OCI-LY7 (cell line): ENCODE measurements at regions not wholly inside any gene's neighbourhood (a gene's known extent, or its start where the extent isn't known, plus 50 kb on each side); places are given as distances from the start of the nearest gene placed in this dataset.

ENCODE experiments used
- BruUV-seq: library from RNA; stranded (reverse); fragments of 400-500 nt; replicated peaks from 2 replicates; lab custom pipeline; 2021; lab: Mats Ljungman, UMichigan
- CTCF ChIA-PET: fragments of 300-600 bp; sonication (Branson Sonifier 250); formaldehyde crosslinking; loops from one replicate; lab custom pipeline; 2022; ENCODE audit warnings: antibody characterized with exemption; ENCODE audit not compliant: unreplicated experiment; lab: Charles Lee
- POLR2A ChIA-PET: fragments of 300-600 bp; sonication (Branson Sonifier 250); formaldehyde crosslinking; loops from one replicate; lab custom pipeline; 2022; ENCODE audit warnings: antibody characterized with exemption; lab: Charles Lee
- DNase-seq: peaks from one replicate; pipeline ENCODE4 v3.0.0-alpha.2; 2015; ENCODE audit warnings: low spot score
- H2AFZ ChIP-seq: fragments of 200-600 bp; sonication (generic), shearing (Covaris generic); 2 replicates; pipeline ENCODE4 v1.6.1; 2014; ENCODE audit warnings: mild to moderate bottlenecking, antibody characterized with exemption, low read length, moderate library complexity
- H3K27ac ChIP-seq: fragments of 200-600 bp; sonication (generic); 2 replicates; pipeline ENCODE4 v1.5.1; 2014; ENCODE audit warnings: mixed run types, low read depth, mild to moderate bottlenecking, moderate library complexity, low read length, inconsistent platforms; ENCODE audit not compliant: poor library complexity, severe bottlenecking
- H3K36me3 ChIP-seq: fragments of 200-600 bp; sonication (generic); 2 replicates; pipeline ENCODE4 v1.6.1; 2014; ENCODE audit warnings: mild to moderate bottlenecking, antibody characterized with exemption, low read length, moderate library complexity, mixed read lengths; ENCODE audit not compliant: insufficient read depth
- H3K4me1 ChIP-seq: fragments of 200-600 bp; sonication (generic); 2 replicates; pipeline ENCODE4 v1.5.1; 2014; ENCODE audit warnings: mild to moderate bottlenecking, low read length; ENCODE audit not compliant: insufficient read depth, poor library complexity, severe bottlenecking
- H3K4me2 ChIP-seq: fragments of 200-600 bp; sonication (generic); 2 replicates; pipeline ENCODE4 v1.6.1; 2014; ENCODE audit warnings: mild to moderate bottlenecking, low read length
- H3K4me3 ChIP-seq: fragments of 200-600 bp; sonication (generic); 2 replicates; pipeline ENCODE4 v1.5.1; 2014; ENCODE audit warnings: mild to moderate bottlenecking, low read depth, low read length; ENCODE audit not compliant: poor library complexity, severe bottlenecking
- H3K79me2 ChIP-seq: fragments of 200-600 bp; sonication (generic); 2 replicates; pipeline ENCODE4 v1.6.1; 2016; ENCODE audit warnings: low read depth, mild to moderate bottlenecking, low read length, moderate library complexity, mixed read lengths; ENCODE audit not compliant: insufficient read depth
- H3K9me2 ChIP-seq: fragments of 200-600 bp; sonication (generic); 2 replicates; pipeline ENCODE4 v1.6.1; 2016; ENCODE audit warnings: mild to moderate bottlenecking, low read length, mixed read lengths; ENCODE audit not compliant: insufficient read depth
- H3K9me3 ChIP-seq: fragments of 200-600 bp; sonication (generic); 2 replicates; pipeline ENCODE4 v1.6.1; 2014; ENCODE audit warnings: mild to moderate bottlenecking, mixed run types, low read length, mixed read lengths
- H4K20me1 ChIP-seq: fragments of 200-600 bp; sonication (generic); 2 replicates; pipeline ENCODE4 v1.6.1; 2014; ENCODE audit warnings: mild to moderate bottlenecking, antibody characterized with exemption, low read length, moderate library complexity, mixed read lengths; ENCODE audit not compliant: insufficient read depth
- CTCF ChIP-seq: fragments of 200-600 bp; sonication (generic); conservative IDR thresholded peaks from 2 replicates; pipeline ENCODE4 v1.5.1; 2014; ENCODE audit warnings: mild to moderate bottlenecking, antibody characterized with exemption, low read length, moderate library complexity, mixed read lengths
- EZH2phosphoT487 ChIP-seq: fragments of 200-600 bp; sonication (generic); IDR thresholded peaks from 2 replicates; pipeline ENCODE4 v1.6.1; 2018; ENCODE audit warnings: low read depth, borderline replicate concordance, mild to moderate bottlenecking, mixed run types, antibody characterized with exemption, low read length, moderate library complexity, mixed read lengths
- intact Hi-C: fragments of 100-400 bp; cut with micrococcal nuclease; formaldehyde crosslinking; loops from one replicate; pipeline ENCODE4 v1.10.0; 2022; ENCODE audit not compliant: unreplicated experiment

- Histone ChIP-seq H4K20me1 (no peaks in the 10 kb centered on the region), H3K4me2 (no peak overlapping the region), H3K4me1 (no peaks in the 10 kb centered on the region), H3K4me3 (no peak overlapping the region), H2AFZ (no peak overlapping the region), H3K79me2 (no peaks in the 10 kb centered on the region), H3K36me3 (no peaks in the 10 kb centered on the region), H3K9me3 (no peaks in the 10 kb centered on the region), H3K27ac (no peak overlapping the region), H3K9me2 (no peaks in the 10 kb centered on the region)
- intact Hi-C loops = no loop called here
- no TSS peak for BruUV-seq
- ChIA-PET CTCF (no interaction called here), POLR2A (no interaction called here)
- TF ChIP-seq CTCF (no peak), EZH2phosphoT487 (no peak)
- DNase-seq = no peak
These were observed 49.9 kb upstream of the MARCHF11 start for GRCh38 chr5:16229357-16229940.
